Ecto neural progenitor cell (in vitro differentiated cells): ENCODE measurements at regions not wholly inside any gene's neighbourhood (a gene's known extent, or its start where the extent isn't known, plus 50 kb on each side); places are given as distances from the start of the nearest gene placed in this dataset.

Source experiments
- DNase-seq: peaks from one replicate; pipeline ENCODE4 v3.0.0-alpha.2; 2018; ENCODE audit warnings: low spot score

- no peak for DNase-seq
Observed at GRCh38 chr14:97350894-97351731, 553.9 kb downstream of the VRK1 start.

- DNase-seq = no peak
Observed at GRCh38 chr14:97353102-97353501, 555.9 kb downstream of the VRK1 start.

- DNase-seq = no peak
Observed at GRCh38 chr14:97354119-97354722, 557.0 kb downstream of the VRK1 start.

GRCh38 chr14:97359341-97359740 is 562.2 kb downstream of the VRK1 start:
- DNase-seq = no peak

- DNase-seq = no peak
Observed at GRCh38 chr14:97361181-97361580, 564.0 kb downstream of the VRK1 start.

- no peak for DNase-seq
Observed at GRCh38 chr14:97361958-97362357, 564.8 kb downstream of the VRK1 start.

GRCh38 chr14:97366400-97366799 is 569.2 kb downstream of the VRK1 start:
- no peak for DNase-seq

GRCh38 chr14:97367278-97367677 is 570.1 kb downstream of the VRK1 start:
- DNase-seq = no peak

- no peak for DNase-seq
Observed at GRCh38 chr14:97368049-97368448, 570.9 kb downstream of the VRK1 start.

GRCh38 chr14:97368900-97369564 is 571.9 kb downstream of the VRK1 start:
- no peak for DNase-seq

- DNase-seq = no peak
Observed at GRCh38 chr14:97369901-97370300, 572.7 kb downstream of the VRK1 start.

GRCh38 chr14:97376310-97376709 is 579.1 kb downstream of the VRK1 start:
- DNase-seq = no peak

GRCh38 chr14:97377550-97377949 is 580.4 kb downstream of the VRK1 start:
- no peak for DNase-seq

- no peak for DNase-seq
Observed at GRCh38 chr14:97379091-97379531, 581.9 kb downstream of the VRK1 start.

- no peak for DNase-seq
Observed at GRCh38 chr14:97380539-97380941, 583.4 kb downstream of the VRK1 start.

GRCh38 chr14:97381309-97381708 is 584.1 kb downstream of the VRK1 start:
- no peak for DNase-seq

- no peak for DNase-seq
Observed at GRCh38 chr14:97382616-97383226, 585.5 kb downstream of the VRK1 start.

- DNase-seq = no peak
Observed at GRCh38 chr14:97385727-97386126, 588.5 kb downstream of the VRK1 start.

- DNase-seq = no peak
Observed at GRCh38 chr14:97387252-97387874, 590.2 kb downstream of the VRK1 start.

- no peak for DNase-seq
Observed at GRCh38 chr14:97388408-97388807, 591.2 kb downstream of the VRK1 start.

- DNase-seq = no peak
Observed at GRCh38 chr14:97390096-97390724, 593.0 kb downstream of the VRK1 start.

GRCh38 chr14:97393244-97393643 is 596.1 kb downstream of the VRK1 start:
- DNase-seq = no peak
